GM19463 (cell line): ENCODE measurements at regions not wholly inside any gene's neighbourhood (a gene's known extent, or its start where the extent isn't known, plus 50 kb on each side); places are given as distances from the start of the nearest gene placed in this dataset.

Experiments
- ATAC-seq: cut with Tn5 transposase; IDR thresholded peaks from one replicate; pipeline ENCODE4 v1.9.1; 2021; ENCODE audit warnings: mild to moderate bottlenecking, moderate library complexity; ENCODE audit not compliant: unreplicated experiment

GRCh38 chr16:9296271-9296590 lies 204.8 kb downstream of the HAPSTR1 start:
- ATAC-seq = no peak

- no peak for ATAC-seq
Observed at GRCh38 chr16:9297437-9298113, 206.1 kb downstream of the HAPSTR1 start.

GRCh38 chr16:9300252-9300651 lies 208.8 kb downstream of the HAPSTR1 start:
- ATAC-seq = no peak

- no peak for ATAC-seq
Observed at GRCh38 chr16:9302072-9302471, 210.6 kb downstream of the HAPSTR1 start.

- no peak for ATAC-seq
Observed at GRCh38 chr16:9306753-9307152, 215.3 kb downstream of the HAPSTR1 start.

- ATAC-seq = no peak
Observed at GRCh38 chr16:9307446-9307845, 216.0 kb downstream of the HAPSTR1 start.

- ATAC-seq = no peak
Observed at GRCh38 chr16:9308356-9308801, 216.9 kb downstream of the HAPSTR1 start.

- ATAC-seq = no peak
Observed at GRCh38 chr16:9308850-9309249, 217.4 kb downstream of the HAPSTR1 start.

- no peak for ATAC-seq
Observed at GRCh38 chr16:9309844-9310243, 218.4 kb downstream of the HAPSTR1 start.

- ATAC-seq = no peak
Observed at GRCh38 chr16:9311303-9311954, 220.0 kb downstream of the HAPSTR1 start.

GRCh38 chr16:9316008-9316407 lies 224.6 kb downstream of the HAPSTR1 start:
- ATAC-seq = no peak

GRCh38 chr16:9316615-9317014 lies 225.2 kb downstream of the HAPSTR1 start:
- ATAC-seq = no peak

- ATAC-seq = no peak
Observed at GRCh38 chr16:9318764-9319163, 227.3 kb downstream of the HAPSTR1 start.

- no peak for ATAC-seq
Observed at GRCh38 chr16:9322769-9323168, 231.3 kb downstream of the HAPSTR1 start.

GRCh38 chr16:9323170-9323569 lies 231.7 kb downstream of the HAPSTR1 start:
- ATAC-seq = no peak

GRCh38 chr16:9327253-9327652 lies 235.8 kb downstream of the HAPSTR1 start:
- ATAC-seq = no peak

GRCh38 chr16:9328411-9328810 lies 237.0 kb downstream of the HAPSTR1 start:
- ATAC-seq = no peak

GRCh38 chr16:9330095-9330494 lies 238.7 kb downstream of the HAPSTR1 start:
- no peak for ATAC-seq

GRCh38 chr16:9331503-9331902 lies 240.1 kb downstream of the HAPSTR1 start:
- ATAC-seq = no peak

GRCh38 chr16:9332574-9333148 lies 241.2 kb downstream of the HAPSTR1 start:
- no peak for ATAC-seq

GRCh38 chr16:9333469-9333868 lies 242.0 kb downstream of the HAPSTR1 start:
- no peak for ATAC-seq

- no peak for ATAC-seq
Observed at GRCh38 chr16:9334103-9334502, 242.7 kb downstream of the HAPSTR1 start.
